ENCODE measurements at regions not wholly inside any gene's neighbourhood (a gene's known extent, or its start where the extent isn't known, plus 50 kb on each side); places are given as distances from the start of the nearest gene placed in this dataset.

DNA sequence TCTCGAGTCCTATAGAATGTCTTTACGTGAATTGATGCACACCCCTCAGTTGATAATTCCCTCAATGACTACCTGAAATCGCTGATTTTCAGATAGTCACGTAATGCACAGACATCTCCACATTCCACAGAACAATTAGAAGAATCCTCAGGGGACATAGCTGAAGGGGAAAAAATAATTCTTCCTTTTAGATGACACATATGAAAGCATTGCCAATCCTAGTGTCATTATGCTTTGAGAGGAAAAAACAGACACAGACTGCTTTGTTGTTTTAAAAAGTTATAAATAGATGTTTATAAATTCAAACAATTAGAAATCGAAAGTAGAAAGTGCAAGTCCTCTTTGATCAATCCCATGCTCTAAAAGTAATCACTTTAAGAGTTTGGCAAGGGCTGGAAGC, 100.6 kb upstream of the FN1 start:
- no peak for TF ChIP-seq POLR2A (IDR thresholded peaks at IDR 0.05)
- TF ChIP-seq, protein P1, sequence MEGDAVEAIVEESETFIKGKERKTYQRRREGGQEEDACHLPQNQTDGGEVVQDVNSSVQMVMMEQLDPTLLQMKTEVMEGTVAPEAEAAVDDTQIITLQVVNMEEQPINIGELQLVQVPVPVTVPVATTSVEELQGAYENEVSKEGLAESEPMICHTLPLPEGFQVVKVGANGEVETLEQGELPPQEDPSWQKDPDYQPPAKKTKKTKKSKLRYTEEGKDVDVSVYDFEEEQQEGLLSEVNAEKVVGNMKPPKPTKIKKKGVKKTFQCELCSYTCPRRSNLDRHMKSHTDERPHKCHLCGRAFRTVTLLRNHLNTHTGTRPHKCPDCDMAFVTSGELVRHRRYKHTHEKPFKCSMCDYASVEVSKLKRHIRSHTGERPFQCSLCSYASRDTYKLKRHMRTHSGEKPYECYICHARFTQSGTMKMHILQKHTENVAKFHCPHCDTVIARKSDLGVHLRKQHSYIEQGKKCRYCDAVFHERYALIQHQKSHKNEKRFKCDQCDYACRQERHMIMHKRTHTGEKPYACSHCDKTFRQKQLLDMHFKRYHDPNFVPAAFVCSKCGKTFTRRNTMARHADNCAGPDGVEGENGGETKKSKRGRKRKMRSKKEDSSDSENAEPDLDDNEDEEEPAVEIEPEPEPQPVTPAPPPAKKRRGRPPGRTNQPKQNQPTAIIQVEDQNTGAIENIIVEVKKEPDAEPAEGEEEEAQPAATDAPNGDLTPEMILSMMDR (IDR thresholded peaks at IDR 0.05) = no peak
- no peak for TF ChIP-seq EP300 (IDR thresholded peaks at IDR 0.05)

Measured in ovary (tissue), 3 donors.